Large intestine (tissue), 3 donors: ENCODE measurements at regions not wholly inside any gene's neighbourhood (a gene's known extent, or its start where the extent isn't known, plus 50 kb on each side); places are given as distances from the start of the nearest gene placed in this dataset.

Source experiments
- DNase-seq, 2 donors: peaks; one replicate each; pipeline versions ENCODE4 v3.0.0 to v3.0.0-alpha.2; 2013
- H3K27ac ChIP-seq: one replicate; pipeline ENCODE4 v1.5.1; 2013; ENCODE audit warnings: low read length
- H3K27me3 ChIP-seq: 2 replicates; pipeline ENCODE4 v1.6.1; 2013; ENCODE audit warnings: low read length; ENCODE audit not compliant: control insufficient read depth, insufficient read depth
- H3K36me3 ChIP-seq: 2 replicates; pipeline ENCODE4 v1.6.1; 2013; ENCODE audit warnings: low read length; ENCODE audit not compliant: control insufficient read depth, insufficient read depth
- H3K4me1 ChIP-seq: one replicate; pipeline ENCODE4 v1.6.1; 2013; ENCODE audit warnings: low read length; ENCODE audit not compliant: control insufficient read depth, insufficient read depth
- H3K4me3 ChIP-seq: one replicate; pipeline ENCODE4 v1.5.1; 2013; ENCODE audit warnings: low read length
- H3K9me3 ChIP-seq: one replicate; pipeline ENCODE4 v1.6.1; 2013; ENCODE audit warnings: mild to moderate bottlenecking, low read depth, low read length, moderate library complexity; ENCODE audit not compliant: control insufficient read depth
- WGBS: methylation state at CpG from one replicate; pipeline ENCODE4 v1.1.5; 2013; ENCODE audit warnings: low lambda C conversion rate; ENCODE audit not compliant: insufficient coverage; 5-methylcytosine and 5-hydroxymethylcytosine counted together

DNA sequence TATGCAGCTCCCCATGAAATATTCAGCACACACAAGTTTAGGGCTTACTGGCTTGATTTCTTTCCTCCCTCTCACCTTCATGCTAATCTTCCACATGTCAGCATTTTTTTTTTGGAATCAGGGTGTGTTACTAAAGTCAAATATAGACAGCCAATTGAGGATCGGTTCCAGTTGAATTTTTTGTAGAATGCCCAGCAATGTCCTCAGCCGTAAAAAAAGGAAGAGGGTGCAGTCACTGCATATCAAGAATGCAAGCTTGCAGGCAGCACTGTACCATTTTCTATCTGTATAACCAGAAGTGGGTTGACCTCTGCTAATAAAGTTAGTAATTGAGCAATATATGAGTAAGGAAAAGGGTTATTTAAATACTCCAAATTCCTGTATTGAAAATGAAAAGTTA, 51.4 kb upstream of the CHMP2B start:
- WGBS: no CpG with 5 or more reads among the region's 2 CpGs
- H3K27ac ChIP-seq: no peak overlapping the region
- H3K4me1 ChIP-seq: no peaks in the 10 kb centered on the region
- H3K9me3 ChIP-seq: no peaks in the 10 kb centered on the region
- DNase-seq: no peak
- H3K36me3 ChIP-seq: no peaks in the 10 kb centered on the region
- H3K27me3 ChIP-seq: no peaks in the 10 kb centered on the region
- no peak overlapping the region for H3K4me3 ChIP-seq

DNA sequence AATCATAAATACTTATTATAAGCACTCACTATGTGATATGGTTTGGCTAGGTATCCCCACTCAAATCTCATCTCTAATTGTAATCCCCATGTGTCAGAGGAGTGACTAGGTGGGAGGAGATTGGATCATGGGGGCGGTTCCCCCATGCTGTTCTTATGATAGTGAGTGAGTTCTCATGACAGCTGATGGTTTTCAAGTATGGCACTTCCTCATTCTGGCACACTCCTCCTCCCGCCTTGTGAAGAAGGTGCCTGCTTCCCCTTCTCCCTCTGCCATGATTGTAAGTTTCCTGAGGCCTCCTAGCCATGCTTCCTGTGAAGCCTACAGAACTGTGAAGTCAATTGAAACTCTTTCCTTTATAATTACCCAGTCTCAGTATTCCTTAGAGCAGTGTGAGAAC, 53.3 kb upstream of the CHMP2B start:
- Histone ChIP-seq H3K9me3 (no peaks in the 10 kb centered on the region), H3K36me3 (no peaks in the 10 kb centered on the region), H3K4me1 (no peaks in the 10 kb centered on the region), H3K4me3 (no peak overlapping the region), H3K27ac (no peak overlapping the region), H3K27me3 (no peaks in the 10 kb centered on the region)
- no CpG with 5 or more reads among the region's 2 CpGs for WGBS
- no peak for DNase-seq

DNA sequence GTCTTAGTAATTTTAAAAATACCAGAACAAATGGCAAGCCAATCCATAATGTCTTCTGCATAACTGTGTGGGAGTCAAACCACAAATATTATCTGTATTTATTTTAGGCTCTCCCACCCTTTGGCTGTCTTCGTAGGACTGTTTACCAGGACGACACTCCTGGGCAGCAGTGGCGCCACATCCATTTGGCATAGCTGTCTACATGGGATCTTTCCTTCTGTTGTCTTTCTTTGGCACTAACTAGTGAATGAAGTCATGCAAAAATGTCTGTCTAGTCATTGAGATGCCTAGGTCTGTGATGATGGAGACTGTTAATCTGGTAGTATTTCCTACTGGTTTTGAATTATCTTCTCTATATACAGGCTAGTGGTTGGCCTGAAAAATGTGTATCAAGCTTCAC, 54.0 kb upstream of the CHMP2B start:
- H3K9me3 ChIP-seq: no peaks in the 10 kb centered on the region
- H3K4me3 ChIP-seq: no peak overlapping the region
- H3K4me1 ChIP-seq: no peaks in the 10 kb centered on the region
- DNase-seq: no peak
- no peak overlapping the region for H3K27ac ChIP-seq
- H3K36me3 ChIP-seq: no peaks in the 10 kb centered on the region
- 100% methylated on average over 2 of the region's 3 CpGs for WGBS
- no peaks in the 10 kb centered on the region for H3K27me3 ChIP-seq

DNA sequence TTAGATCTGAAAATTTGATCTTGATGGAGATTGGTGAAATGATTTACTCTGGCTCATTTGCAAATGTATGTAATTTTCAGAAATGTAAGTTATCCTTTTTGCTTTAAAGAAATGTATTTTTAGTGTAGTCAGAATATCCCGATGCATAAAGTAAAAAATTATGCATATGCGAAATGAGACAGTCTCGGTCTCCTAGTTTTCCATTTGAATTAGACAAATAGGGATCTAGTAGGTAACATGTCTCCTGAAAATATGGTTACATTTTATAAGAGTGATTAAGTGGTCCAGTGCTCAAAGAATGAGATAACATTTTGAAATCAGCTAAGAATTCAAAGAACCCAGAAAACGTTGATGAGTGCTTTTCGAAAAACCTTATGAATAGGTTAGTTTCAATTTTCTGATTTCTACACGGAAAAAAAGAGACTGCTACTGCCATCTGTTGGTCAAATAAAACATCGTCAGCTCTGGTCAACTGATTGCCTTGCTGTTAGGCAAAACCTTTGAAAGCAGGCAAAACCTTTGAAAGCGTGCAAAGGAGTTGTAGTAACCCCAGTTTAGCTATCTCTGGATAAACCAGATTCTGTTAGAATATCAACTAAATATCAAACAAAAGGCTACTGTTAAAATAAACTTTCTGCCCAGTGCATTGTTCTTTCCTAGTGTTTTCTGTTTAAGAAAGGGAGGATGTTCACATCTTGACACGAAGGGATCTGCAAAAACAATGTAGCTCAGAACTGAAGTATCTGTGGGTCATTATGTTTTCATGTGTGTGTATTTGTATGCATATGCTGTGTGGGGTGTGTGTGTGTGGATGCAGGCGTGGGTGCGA, 59.3 kb upstream of the CHMP2B start:
- DNase-seq: peak in 1 of 2 donors; percentile 39
- WGBS: 62% methylated on average over 4 of the region's 11 CpGs
- H3K27me3 ChIP-seq: no peaks in the 10 kb centered on the region
- H3K36me3 ChIP-seq: no peaks in the 10 kb centered on the region
- no peak overlapping the region for H3K4me3 ChIP-seq
- H3K4me1 ChIP-seq: no peaks in the 10 kb centered on the region
- no peaks in the 10 kb centered on the region for H3K9me3 ChIP-seq
- no peak overlapping the region for H3K27ac ChIP-seq

DNA sequence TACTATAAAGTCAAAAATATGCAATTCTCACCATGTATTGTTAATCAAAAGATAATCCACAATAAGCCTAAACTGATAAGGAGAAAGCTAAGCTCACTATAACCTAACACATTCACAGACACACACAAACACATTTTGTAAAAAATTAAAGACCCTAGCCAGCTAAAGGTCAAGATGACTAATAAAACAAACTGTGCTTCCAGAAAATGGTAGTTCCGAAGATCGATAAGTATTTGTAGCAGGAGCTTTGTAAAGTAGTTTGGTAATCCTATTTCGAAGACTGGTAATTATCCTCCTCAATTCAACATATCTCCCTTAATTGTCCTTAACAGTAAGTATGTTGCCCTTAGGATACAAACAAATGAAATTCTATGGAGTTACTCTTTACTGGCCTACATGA, 62.9 kb upstream of the CHMP2B start:
- no peak overlapping the region for H3K4me3 ChIP-seq
- no peaks in the 10 kb centered on the region for H3K9me3 ChIP-seq
- no peak for DNase-seq
- H3K27ac ChIP-seq: no peak overlapping the region
- no peaks in the 10 kb centered on the region for H3K36me3 ChIP-seq
- no peaks in the 10 kb centered on the region for H3K27me3 ChIP-seq
- 100% methylated on average over 3 of the region's 3 CpGs for WGBS
- no peaks in the 10 kb centered on the region for H3K4me1 ChIP-seq

DNA sequence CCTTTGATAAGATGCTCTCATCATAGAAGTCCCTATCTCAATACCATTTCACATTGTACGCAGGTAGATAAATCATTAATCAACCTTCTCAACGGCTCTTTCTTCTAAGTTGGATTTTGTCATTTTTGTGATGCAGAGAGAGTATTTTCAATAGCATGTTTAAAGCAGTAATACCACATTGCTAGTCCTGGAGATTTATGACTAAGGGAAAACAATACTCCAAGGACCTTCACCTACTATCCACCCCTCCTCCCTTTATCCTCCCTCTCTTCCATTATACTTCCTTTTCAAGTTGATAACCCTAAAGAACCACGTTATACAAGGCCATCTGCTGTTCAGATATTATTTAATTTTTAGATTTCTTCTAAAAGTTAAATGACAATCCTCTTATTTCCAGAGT, 65.3 kb upstream of the CHMP2B start:
- Histone ChIP-seq H3K27me3 (no peaks in the 10 kb centered on the region), H3K4me3 (no peak overlapping the region), H3K36me3 (no peaks in the 10 kb centered on the region), H3K27ac (no peak overlapping the region), H3K4me1 (no peaks in the 10 kb centered on the region), H3K9me3 (no peaks in the 10 kb centered on the region)
- 20% methylated on average over 2 of the region's 3 CpGs for WGBS
- no peak for DNase-seq

DNA sequence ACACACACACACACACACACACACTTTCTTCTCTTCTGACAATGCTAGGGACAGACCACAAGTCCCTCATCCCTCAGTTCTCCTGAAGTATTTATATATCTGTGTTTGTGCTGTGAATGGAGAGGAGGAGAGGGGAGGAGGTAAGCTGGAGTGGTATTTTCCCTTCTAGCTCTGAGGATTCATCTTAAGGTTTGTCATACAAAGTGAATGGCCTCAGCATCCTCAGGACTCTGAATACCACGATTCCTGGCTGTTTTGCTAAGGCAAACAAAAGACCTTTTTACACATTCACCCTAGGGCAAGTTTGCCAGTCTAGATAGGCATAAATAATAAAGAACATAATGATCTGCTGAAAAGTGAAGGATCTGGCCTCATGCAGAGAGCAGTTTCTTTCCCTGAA, 65.7 kb upstream of the CHMP2B start:
- no peaks in the 10 kb centered on the region for H3K36me3 ChIP-seq
- H3K9me3 ChIP-seq: no peaks in the 10 kb centered on the region
- H3K27me3 ChIP-seq: no peaks in the 10 kb centered on the region
- WGBS: no CpG with 5 or more reads among the region's 1 CpG
- DNase-seq: no peak
- no peak overlapping the region for H3K27ac ChIP-seq
- no peaks in the 10 kb centered on the region for H3K4me1 ChIP-seq
- H3K4me3 ChIP-seq: no peak overlapping the region

DNA sequence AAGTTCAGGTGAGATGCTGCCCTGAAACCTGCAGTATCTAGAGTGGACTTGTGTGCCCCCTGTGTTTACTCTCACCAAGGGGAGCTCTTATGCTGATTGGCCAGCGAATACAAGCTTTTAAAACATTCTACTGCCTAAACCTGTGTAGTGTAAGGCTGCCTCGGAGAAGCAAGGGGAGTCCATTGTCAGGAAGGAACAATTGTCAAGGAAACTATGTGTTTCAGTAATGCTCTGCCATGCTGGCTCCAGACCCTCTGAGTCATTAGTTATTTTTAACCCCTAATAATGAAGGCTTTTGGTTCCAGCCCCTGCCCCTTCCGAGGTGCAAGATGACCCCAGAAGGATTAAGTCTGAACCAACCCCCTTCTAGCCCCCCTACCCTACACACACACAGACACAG, 66.1 kb upstream of the CHMP2B start:
- H3K27ac ChIP-seq: no peak overlapping the region
- no peaks in the 10 kb centered on the region for H3K4me1 ChIP-seq
- no peaks in the 10 kb centered on the region for H3K36me3 ChIP-seq
- H3K9me3 ChIP-seq: no peaks in the 10 kb centered on the region
- no peak overlapping the region for H3K4me3 ChIP-seq
- DNase-seq: no peak
- no peaks in the 10 kb centered on the region for H3K27me3 ChIP-seq
- no CpG with 5 or more reads among the region's 3 CpGs for WGBS

DNA sequence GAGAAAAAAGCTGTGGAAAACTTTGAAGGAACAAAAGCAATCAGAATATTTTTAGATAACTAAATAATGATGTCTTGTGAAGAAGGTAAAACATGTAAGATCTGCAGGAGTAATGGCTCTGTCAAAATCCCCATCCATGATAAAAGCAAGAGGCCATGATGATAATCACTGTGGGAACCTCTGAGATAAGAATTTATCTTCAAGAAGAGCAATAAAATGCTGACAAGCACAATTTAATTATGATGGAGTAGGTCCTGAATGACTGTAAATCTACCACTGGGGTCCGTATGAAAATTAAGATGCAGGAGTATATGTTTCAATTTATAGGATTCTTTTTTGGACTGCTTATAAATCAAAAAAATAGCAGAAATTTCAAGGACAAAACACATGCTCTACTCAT, 68.3 kb upstream of the CHMP2B start:
- Histone ChIP-seq H3K4me3 (no peak overlapping the region), H3K27me3 (no peaks in the 10 kb centered on the region), H3K9me3 (no peaks in the 10 kb centered on the region), H3K36me3 (no peaks in the 10 kb centered on the region), H3K27ac (no peak overlapping the region), H3K4me1 (no peaks in the 10 kb centered on the region)
- 0% methylated on average over 1 of the region's 1 CpG for WGBS
- no peak for DNase-seq

DNA sequence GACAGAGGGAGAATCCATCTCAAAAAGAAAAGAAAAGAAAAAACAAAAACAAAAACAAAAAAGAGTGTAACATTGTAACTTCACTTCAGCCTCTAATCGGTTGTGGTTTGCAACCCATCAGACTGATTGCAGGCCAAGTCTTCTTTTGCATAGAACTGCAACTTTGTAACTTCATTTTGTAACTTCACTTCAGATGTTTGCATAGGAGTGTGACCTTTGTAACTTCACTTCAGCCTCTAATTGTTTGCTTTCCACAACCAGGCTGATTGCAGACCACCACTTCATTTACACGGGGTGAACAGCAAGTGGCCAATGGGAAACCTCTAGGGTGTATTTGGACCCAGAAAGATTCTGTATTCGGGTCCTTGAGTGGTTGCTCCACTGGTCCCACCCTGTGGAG, 79.1 kb upstream of the CHMP2B start:
- H3K36me3 ChIP-seq: no peaks in the 10 kb centered on the region
- peak in 1 of 2 donors; percentile 29 for DNase-seq
- H3K4me1 ChIP-seq: no peaks in the 10 kb centered on the region
- H3K4me3 ChIP-seq: no peak overlapping the region
- no peaks in the 10 kb centered on the region for H3K9me3 ChIP-seq
- H3K27me3 ChIP-seq: no peaks in the 10 kb centered on the region
- 39% methylated on average over 2 of the region's 3 CpGs for WGBS
- H3K27ac ChIP-seq: no peak overlapping the region

DNA sequence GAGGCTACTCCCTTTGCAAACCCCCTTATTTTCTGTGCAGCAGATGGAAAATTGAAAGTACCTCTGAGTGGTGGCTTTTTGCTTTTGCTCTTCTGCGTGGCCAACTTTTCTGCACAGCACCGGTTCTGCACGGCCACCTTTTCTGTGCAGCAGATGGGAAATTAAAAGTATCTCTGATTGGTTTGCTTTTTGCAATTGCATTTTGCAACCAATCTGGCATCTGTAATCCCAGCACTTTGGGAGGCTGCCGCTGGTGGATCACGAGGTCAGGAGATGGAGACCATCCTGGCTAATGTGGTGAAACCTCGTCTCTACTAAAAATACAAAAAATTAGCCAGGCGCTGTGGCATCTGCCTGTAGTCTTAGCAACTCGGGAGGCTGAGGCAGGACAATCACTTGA, 79.5 kb upstream of the CHMP2B start:
- Histone ChIP-seq H3K27ac (no peak overlapping the region), H3K36me3 (no peaks in the 10 kb centered on the region), H3K9me3 (no peaks in the 10 kb centered on the region), H3K4me3 (no peak overlapping the region), H3K27me3 (no peaks in the 10 kb centered on the region), H3K4me1 (no peaks in the 10 kb centered on the region)
- no peak for DNase-seq
- no CpG with 5 or more reads among the region's 8 CpGs for WGBS
